NB4 (cell line): ENCODE measurements at regions not wholly inside any gene's neighbourhood (a gene's known extent, or its start where the extent isn't known, plus 50 kb on each side); places are given as distances from the start of the nearest gene placed in this dataset.

ENCODE experiments used
- POLR2A ChIP-seq: IDR thresholded peaks from 2 replicates; pipeline ENCODE4 v1.6.1; 2011; ENCODE audit warnings: mild to moderate bottlenecking; ENCODE audit not compliant: insufficient read length; ENCODE audit errors: extremely low read depth
- TF ChIP-seq, protein P1 (sequence below): IDR thresholded peaks from one replicate; pipeline ENCODE4 v1.5.1; 2012; ENCODE audit warnings: low read depth, low read length

DNA sequence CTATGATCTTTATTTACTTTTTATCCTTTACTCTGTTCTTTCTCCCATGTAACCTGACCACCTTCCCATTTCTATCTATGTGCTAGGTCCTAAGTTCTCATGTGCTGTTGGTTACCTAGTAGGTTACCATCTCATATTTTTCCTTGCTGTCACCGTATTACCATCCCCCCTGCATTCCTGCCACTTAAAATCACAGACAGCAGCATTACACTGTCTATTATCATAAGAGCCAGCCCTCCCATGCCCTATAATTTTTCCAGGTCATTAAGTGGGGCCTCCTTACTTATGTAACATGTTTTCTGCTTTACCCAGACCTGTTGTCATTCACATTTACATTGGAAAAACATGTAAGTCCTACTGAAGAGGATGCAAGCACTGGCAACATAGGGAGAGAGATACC is 202.9 kb downstream of the HS3ST3A1 start:
- TF ChIP-seq, protein P1, sequence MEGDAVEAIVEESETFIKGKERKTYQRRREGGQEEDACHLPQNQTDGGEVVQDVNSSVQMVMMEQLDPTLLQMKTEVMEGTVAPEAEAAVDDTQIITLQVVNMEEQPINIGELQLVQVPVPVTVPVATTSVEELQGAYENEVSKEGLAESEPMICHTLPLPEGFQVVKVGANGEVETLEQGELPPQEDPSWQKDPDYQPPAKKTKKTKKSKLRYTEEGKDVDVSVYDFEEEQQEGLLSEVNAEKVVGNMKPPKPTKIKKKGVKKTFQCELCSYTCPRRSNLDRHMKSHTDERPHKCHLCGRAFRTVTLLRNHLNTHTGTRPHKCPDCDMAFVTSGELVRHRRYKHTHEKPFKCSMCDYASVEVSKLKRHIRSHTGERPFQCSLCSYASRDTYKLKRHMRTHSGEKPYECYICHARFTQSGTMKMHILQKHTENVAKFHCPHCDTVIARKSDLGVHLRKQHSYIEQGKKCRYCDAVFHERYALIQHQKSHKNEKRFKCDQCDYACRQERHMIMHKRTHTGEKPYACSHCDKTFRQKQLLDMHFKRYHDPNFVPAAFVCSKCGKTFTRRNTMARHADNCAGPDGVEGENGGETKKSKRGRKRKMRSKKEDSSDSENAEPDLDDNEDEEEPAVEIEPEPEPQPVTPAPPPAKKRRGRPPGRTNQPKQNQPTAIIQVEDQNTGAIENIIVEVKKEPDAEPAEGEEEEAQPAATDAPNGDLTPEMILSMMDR: no peak
- no peak for TF ChIP-seq POLR2A
